ENCODE measurements at regions not wholly inside any gene's neighbourhood (a gene's known extent, or its start where the extent isn't known, plus 50 kb on each side); places are given as distances from the start of the nearest gene placed in this dataset.

GRCh38 chr10:78160591-78160990, 126.9 kb downstream of the RPS24 start:
- no peak for DNase-seq (ENCODE audit: low read depth in 1 of 2, low spot score in 1 of 2)

- DNase-seq (ENCODE audit: low read depth in 1 of 2, low spot score in 1 of 2): no peak
Measured at GRCh38 chr10:78162853-78163252, 129.2 kb downstream of the RPS24 start.

GRCh38 chr10:78164702-78165101, 131.0 kb downstream of the RPS24 start:
- no peak for DNase-seq (ENCODE audit: low read depth in 1 of 2, low spot score in 1 of 2)

GRCh38 chr10:78165172-78165571, 131.5 kb downstream of the RPS24 start:
- DNase-seq (ENCODE audit: low read depth in 1 of 2, low spot score in 1 of 2): no peak

GRCh38 chr10:78165617-78166016, 132.0 kb downstream of the RPS24 start:
- no peak for DNase-seq (ENCODE audit: low read depth in 1 of 2, low spot score in 1 of 2)

- DNase-seq (ENCODE audit: low read depth in 1 of 2, low spot score in 1 of 2): no peak
Measured at GRCh38 chr10:78166261-78166660, 132.6 kb downstream of the RPS24 start.

- DNase-seq (ENCODE audit: low read depth in 1 of 2, low spot score in 1 of 2): no peak
Measured at GRCh38 chr10:78169214-78169613, 135.6 kb downstream of the RPS24 start.

GRCh38 chr10:78170026-78170475, 136.4 kb downstream of the RPS24 start:
- no peak for DNase-seq (ENCODE audit: low read depth in 1 of 2, low spot score in 1 of 2)

- DNase-seq (ENCODE audit: low read depth in 1 of 2, low spot score in 1 of 2): no peak
Measured at GRCh38 chr10:78171633-78172400, 138.2 kb downstream of the RPS24 start.

GRCh38 chr10:78173360-78174015, 139.8 kb downstream of the RPS24 start:
- DNase-seq (ENCODE audit: low read depth in 1 of 2, low spot score in 1 of 2): no peak

GRCh38 chr10:78175444-78176015, 141.9 kb downstream of the RPS24 start:
- DNase-seq (ENCODE audit: low read depth in 1 of 2, low spot score in 1 of 2): no peak

- DNase-seq (ENCODE audit: low read depth in 1 of 2, low spot score in 1 of 2): no peak
Measured at GRCh38 chr10:78176320-78177317, 143.0 kb downstream of the RPS24 start.

GRCh38 chr10:78177491-78178185, 144.0 kb downstream of the RPS24 start:
- DNase-seq (ENCODE audit: low read depth in 1 of 2, low spot score in 1 of 2): no peak

- no peak for DNase-seq (ENCODE audit: low read depth in 1 of 2, low spot score in 1 of 2)
Measured at GRCh38 chr10:78178397-78178796, 144.7 kb downstream of the RPS24 start.

GRCh38 chr10:78178940-78179339, 145.3 kb downstream of the RPS24 start:
- DNase-seq (ENCODE audit: low read depth in 1 of 2, low spot score in 1 of 2): no peak

GRCh38 chr10:78179886-78180705, 146.4 kb downstream of the RPS24 start:
- no peak for DNase-seq (ENCODE audit: low read depth in 1 of 2, low spot score in 1 of 2)

GRCh38 chr10:78181381-78182055, 147.9 kb downstream of the RPS24 start:
- no peak for DNase-seq (ENCODE audit: low read depth in 1 of 2, low spot score in 1 of 2)

GRCh38 chr10:78182841-78183240, 149.2 kb downstream of the RPS24 start:
- DNase-seq (ENCODE audit: low read depth in 1 of 2, low spot score in 1 of 2): no peak

Data from activated T-helper 1 cell treated with anti-CD3 and anti-CD28 coated beads, Interleukin-2, amount 50 U/mL, for 16 hours (primary cell).